Karpas-422 (cell line): ENCODE measurements at regions not wholly inside any gene's neighbourhood (a gene's known extent, or its start where the extent isn't known, plus 50 kb on each side); places are given as distances from the start of the nearest gene placed in this dataset.
"Not testable (repeated sequence)": the region's sequence is repeated elsewhere in the genome, so short reads cannot be mapped to it uniquely, and the experiment has no call there.

Experiments used
- DNase-seq: peaks from one replicate; pipeline ENCODE4 v3.0.0-alpha.2; 2015
- H2AFZ ChIP-seq: fragments of 200-600 bp; sonication (generic); 2 replicates; pipeline ENCODE4 v1.6.1; 2014; ENCODE audit warnings: antibody characterized with exemption, low read length, mixed read lengths
- H3K27ac ChIP-seq: fragments of 200-600 bp; sonication (generic); 2 replicates; pipeline ENCODE4 v1.5.1; 2014; ENCODE audit warnings: mild to moderate bottlenecking, low read length, moderate library complexity
- H3K27me3 ChIP-seq: fragments of 200-600 bp; sonication (generic); 2 replicates; pipeline ENCODE4 v1.6.1; 2014; ENCODE audit warnings: low read length, mixed read lengths
- H3K36me3 ChIP-seq: fragments of 200-600 bp; sonication (generic); 2 replicates; pipeline ENCODE4 v1.6.1; 2014; ENCODE audit warnings: low read length, mixed read lengths; ENCODE audit not compliant: insufficient read depth
- H3K4me1 ChIP-seq: fragments of 200-600 bp; sonication (generic); 2 replicates; pipeline ENCODE4 v1.6.1; 2014; ENCODE audit warnings: mild to moderate bottlenecking, low read length, mixed read lengths
- H3K4me2 ChIP-seq: fragments of 200-600 bp; sonication (generic); 2 replicates; pipeline ENCODE4 v1.6.1; 2014; ENCODE audit warnings: low read length, low read depth, mild to moderate bottlenecking; ENCODE audit not compliant: poor library complexity, severe bottlenecking
- H3K4me3 ChIP-seq: fragments of 200-600 bp; sonication (generic); 2 replicates; pipeline ENCODE4 v1.5.1; 2014; ENCODE audit warnings: mild to moderate bottlenecking, antibody characterized with exemption, low read length, mixed read lengths
- H3K79me2 ChIP-seq: fragments of 200-600 bp; sonication (generic); 2 replicates; pipeline ENCODE4 v1.6.1; 2014; ENCODE audit warnings: mild to moderate bottlenecking, low read length, mixed read lengths
- H3K9ac ChIP-seq: fragments of 200-600 bp; sonication (generic); 2 replicates; pipeline ENCODE4 v1.6.0; 2014; ENCODE audit warnings: low read length
- H3K9me2 ChIP-seq: fragments of 200-600 bp; sonication (generic), shearing (Covaris generic); replicated peaks from 2 replicates; pipeline ENCODE4 v1.6.0; 2014; ENCODE audit warnings: mild to moderate bottlenecking, low read length, moderate library complexity; ENCODE audit not compliant: insufficient read depth
- H3K9me3 ChIP-seq: fragments of 300-700, 200-600 bp; sonication (generic); 2 replicates; pipeline ENCODE4 v1.6.1; 2014; ENCODE audit warnings: low read length, mixed read lengths
- H4K20me1 ChIP-seq: fragments of 200-600 bp; sonication (generic); 2 replicates; pipeline ENCODE4 v1.6.1; 2014; ENCODE audit warnings: mild to moderate bottlenecking, antibody characterized with exemption, low read length, low read depth; ENCODE audit not compliant: insufficient read depth

DNA sequence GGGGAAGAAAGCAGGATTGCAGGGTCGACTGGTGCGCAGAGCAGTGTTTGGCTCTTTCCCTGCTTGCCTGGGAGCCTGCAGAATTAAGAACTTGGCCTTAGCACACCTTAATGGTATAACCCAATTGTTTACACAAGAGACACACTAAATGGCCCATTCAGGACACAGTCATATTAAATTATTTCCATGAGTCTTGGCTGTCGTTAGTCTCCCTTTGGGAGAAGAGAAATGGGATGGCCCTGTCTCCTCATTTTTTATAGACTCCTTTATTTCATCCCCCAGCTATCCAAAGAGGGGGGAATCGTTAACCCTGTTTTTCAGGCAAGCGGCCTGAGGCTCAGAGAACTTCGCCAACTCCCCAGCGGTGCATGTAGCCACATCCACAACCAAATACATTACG lies 282.5 kb downstream of the SUCLA2 start:
- Histone ChIP-seq H3K4me2 (no peak overlapping the region), H3K27ac (no peak overlapping the region), H3K27me3 (no peaks in the 10 kb centered on the region), H3K79me2 (no peaks in the 10 kb centered on the region), H2AFZ (no peak overlapping the region), H3K9ac (no peak overlapping the region), H3K4me3 (no peak overlapping the region), H3K36me3 (no peaks in the 10 kb centered on the region), H3K9me3 (no peaks in the 10 kb centered on the region), H3K9me2 (no peaks in the 10 kb centered on the region), H3K4me1 (no peaks in the 10 kb centered on the region), H4K20me1 (no peaks in the 10 kb centered on the region)
- no peak for DNase-seq

DNA sequence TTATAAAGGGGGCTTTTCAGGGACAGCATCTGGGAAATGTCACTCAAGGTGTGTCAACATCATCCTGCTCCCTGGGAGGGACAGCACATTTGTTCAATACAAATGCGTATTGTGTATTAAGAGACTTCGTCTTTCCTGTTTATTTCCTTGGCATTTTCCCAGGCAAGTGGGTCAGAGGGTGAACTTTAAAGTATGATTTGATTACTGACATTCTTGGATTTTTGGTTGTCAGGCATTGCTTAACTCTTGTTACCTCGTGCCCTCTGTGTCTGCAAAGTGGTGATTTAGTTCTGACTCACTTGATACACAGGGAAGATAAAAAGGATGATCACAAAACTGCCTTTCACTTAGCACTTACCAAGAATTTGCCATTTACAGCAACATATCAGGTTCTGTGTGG lies 292.7 kb downstream of the SUCLA2 start:
- Histone ChIP-seq H3K4me2 (no peak overlapping the region), H3K4me1 (no peaks in the 10 kb centered on the region), H3K9me3 (no peaks in the 10 kb centered on the region)

DNA sequence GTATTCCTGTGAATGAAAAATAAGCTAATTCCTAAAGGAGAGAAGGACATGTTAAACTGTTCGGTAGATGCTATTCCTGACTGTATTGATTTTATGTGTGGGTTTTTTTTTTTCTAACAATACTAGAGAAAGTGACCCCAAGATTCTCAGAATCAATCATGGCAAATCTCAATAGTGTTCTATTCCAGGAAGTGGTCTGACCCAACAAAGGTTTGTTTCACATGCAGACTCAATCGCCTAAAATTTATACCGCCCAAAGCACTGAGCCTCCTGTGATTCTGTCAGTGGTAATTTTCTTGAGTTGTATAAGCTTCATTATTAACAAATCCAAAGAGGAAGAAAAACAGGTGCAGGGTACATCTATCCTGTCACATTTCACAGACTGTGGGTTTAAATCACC lies 293.7 kb downstream of the SUCLA2 start:
- no peak overlapping the region for H3K4me3 ChIP-seq
- no peaks in the 10 kb centered on the region for H3K9me2 ChIP-seq
- no peak overlapping the region for H3K27ac ChIP-seq
- no peaks in the 10 kb centered on the region for H3K27me3 ChIP-seq
- no peaks in the 10 kb centered on the region for H3K36me3 ChIP-seq
- no peak overlapping the region for H2AFZ ChIP-seq
- H3K4me2 ChIP-seq = no peak overlapping the region
- no peak overlapping the region for H3K9ac ChIP-seq
- no peaks in the 10 kb centered on the region for H3K4me1 ChIP-seq
- DNase-seq = no peak
- H4K20me1 ChIP-seq = no peaks in the 10 kb centered on the region
- H3K9me3 ChIP-seq = no peaks in the 10 kb centered on the region
- H3K79me2 ChIP-seq = no peaks in the 10 kb centered on the region

More for the DNA sequence above, 292.7 kb downstream of the SUCLA2 start:
- H3K79me2 ChIP-seq = no peaks in the 10 kb centered on the region
- no peak overlapping the region for H2AFZ ChIP-seq
- DNase-seq = no peak
- no peak overlapping the region for H3K27ac ChIP-seq
- H3K4me3 ChIP-seq = no peak overlapping the region
- H3K27me3 ChIP-seq = no peaks in the 10 kb centered on the region
- no peaks in the 10 kb centered on the region for H3K9me2 ChIP-seq
- H3K36me3 ChIP-seq = no peaks in the 10 kb centered on the region
- H4K20me1 ChIP-seq = no peaks in the 10 kb centered on the region
- no peak overlapping the region for H3K9ac ChIP-seq

DNA sequence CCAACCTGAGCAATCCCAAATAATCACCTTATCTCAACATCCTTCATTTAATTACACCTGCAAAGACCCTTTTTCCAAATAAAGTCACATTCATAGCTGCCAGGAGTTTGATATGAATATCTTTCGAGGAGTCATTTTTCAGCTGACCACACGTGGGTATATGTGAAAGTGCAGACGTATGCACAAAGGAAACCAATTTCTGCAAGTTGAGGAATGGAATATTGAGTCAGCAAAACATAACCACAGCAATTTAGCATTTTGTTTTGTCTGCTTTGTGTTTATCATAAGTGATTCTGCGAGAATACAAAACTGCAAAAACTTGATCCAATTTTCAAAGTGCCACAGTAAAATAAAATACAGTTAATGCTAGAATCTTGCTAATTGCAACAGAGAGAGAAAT lies 295.9 kb downstream of the SUCLA2 start:
- Histone ChIP-seq H3K27ac (no peak overlapping the region), H4K20me1 (no peaks in the 10 kb centered on the region)

DNA sequence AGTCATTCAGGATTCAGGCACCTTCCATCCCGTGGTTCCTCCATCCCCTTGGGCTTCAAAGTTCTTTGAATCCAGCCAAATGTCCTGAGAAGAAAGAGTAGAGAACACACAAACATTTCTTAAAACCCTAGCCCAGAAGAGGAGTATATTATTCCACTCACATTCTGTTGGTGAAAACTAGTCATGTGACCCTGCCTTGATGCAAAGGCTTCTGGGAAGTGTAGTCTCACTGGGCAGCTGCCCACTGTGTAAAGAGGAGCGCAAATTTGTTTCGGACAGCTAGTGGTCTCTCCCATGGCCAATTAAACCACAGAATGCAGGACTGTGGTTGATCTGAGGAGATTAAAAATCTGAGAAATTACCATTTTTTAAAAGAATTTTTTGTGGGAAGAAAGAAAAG lies 304.4 kb downstream of the SUCLA2 start:
- H3K4me3 ChIP-seq = no peak overlapping the region

More for the DNA sequence above, 295.9 kb downstream of the SUCLA2 start:
- no peak overlapping the region for H3K4me3 ChIP-seq
- no peaks in the 10 kb centered on the region for H3K9me2 ChIP-seq
- H3K9me3 ChIP-seq = no peaks in the 10 kb centered on the region
- H2AFZ ChIP-seq = no peak overlapping the region
- H3K27me3 ChIP-seq = no peaks in the 10 kb centered on the region
- no peaks in the 10 kb centered on the region for H3K4me1 ChIP-seq
- no peaks in the 10 kb centered on the region for H3K36me3 ChIP-seq
- H3K4me2 ChIP-seq = no peak overlapping the region
- no peak for DNase-seq
- no peak overlapping the region for H3K9ac ChIP-seq
- H3K79me2 ChIP-seq = no peaks in the 10 kb centered on the region

DNA sequence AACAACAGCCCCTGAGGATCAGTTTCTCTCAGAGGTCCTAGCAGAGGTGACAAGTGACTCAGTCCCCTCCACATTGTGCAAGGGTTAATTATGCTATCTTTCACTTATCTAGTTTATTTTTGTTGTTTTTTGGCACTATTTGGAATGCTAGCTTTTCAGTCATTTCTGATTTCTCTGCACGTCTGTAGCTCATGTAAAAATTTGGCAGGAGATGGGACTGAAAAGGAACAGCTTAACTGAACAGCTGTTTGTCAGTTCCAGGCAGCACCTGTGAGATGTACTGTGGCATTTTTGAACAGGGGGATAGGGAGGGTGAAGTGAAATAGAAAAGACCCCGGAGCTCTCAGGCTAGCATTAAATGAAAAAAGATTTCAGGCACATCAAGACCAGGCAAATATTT lies 313.5 kb downstream of the SUCLA2 start:
- Histone ChIP-seq H2AFZ (no peak overlapping the region), H3K4me1 (no peaks in the 10 kb centered on the region), H3K36me3 (no peaks in the 10 kb centered on the region), H3K4me3 (no peak overlapping the region), H3K27ac (no peak overlapping the region), H3K27me3 (no peaks in the 10 kb centered on the region), H4K20me1 (no peaks in the 10 kb centered on the region), H3K9me2 (no peaks in the 10 kb centered on the region), H3K9ac (no peak overlapping the region), H3K79me2 (no peaks in the 10 kb centered on the region), H3K4me2 (no peak overlapping the region), H3K9me3 (no peaks in the 10 kb centered on the region)
- DNase-seq = no peak

More for the DNA sequence above, 304.4 kb downstream of the SUCLA2 start:
- H4K20me1 ChIP-seq = no peaks in the 10 kb centered on the region
- no peak overlapping the region for H3K4me2 ChIP-seq
- H2AFZ ChIP-seq = no peak overlapping the region
- H3K27me3 ChIP-seq = no peaks in the 10 kb centered on the region
- H3K9ac ChIP-seq = no peak overlapping the region
- H3K9me3 ChIP-seq = no peaks in the 10 kb centered on the region
- H3K79me2 ChIP-seq = no peaks in the 10 kb centered on the region
- no peak overlapping the region for H3K27ac ChIP-seq
- no peaks in the 10 kb centered on the region for H3K9me2 ChIP-seq
- H3K4me1 ChIP-seq = no peaks in the 10 kb centered on the region
- H3K36me3 ChIP-seq = no peaks in the 10 kb centered on the region
- DNase-seq = no peak

DNA sequence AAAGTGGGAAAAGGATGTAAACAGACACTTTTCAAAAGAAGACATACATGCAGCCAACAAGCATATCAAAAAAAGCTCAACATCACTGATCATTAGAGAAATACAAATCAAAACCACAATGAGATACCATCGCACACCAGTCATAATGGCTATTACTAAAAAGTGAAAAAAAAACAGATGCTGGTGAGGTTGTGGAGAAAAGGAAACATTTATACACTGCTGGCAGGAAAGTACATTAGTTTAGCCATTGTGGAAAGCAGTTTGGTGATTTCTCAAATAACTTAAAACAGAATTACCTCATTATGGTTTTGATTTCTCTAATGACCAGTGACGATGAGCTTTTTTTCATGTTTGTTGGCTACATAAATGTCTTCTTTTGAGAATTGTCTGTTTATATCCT lies 315.9 kb downstream of the SUCLA2 start:
- not testable (repeated sequence) for H3K27ac ChIP-seq, H3K79me2 ChIP-seq, H2AFZ ChIP-seq, H3K9ac ChIP-seq, H4K20me1 ChIP-seq, H3K9me3 ChIP-seq, H3K36me3 ChIP-seq, DNase-seq, H3K4me2 ChIP-seq, H3K9me2 ChIP-seq, H3K4me1 ChIP-seq, H3K27me3 ChIP-seq, H3K4me3 ChIP-seq

DNA sequence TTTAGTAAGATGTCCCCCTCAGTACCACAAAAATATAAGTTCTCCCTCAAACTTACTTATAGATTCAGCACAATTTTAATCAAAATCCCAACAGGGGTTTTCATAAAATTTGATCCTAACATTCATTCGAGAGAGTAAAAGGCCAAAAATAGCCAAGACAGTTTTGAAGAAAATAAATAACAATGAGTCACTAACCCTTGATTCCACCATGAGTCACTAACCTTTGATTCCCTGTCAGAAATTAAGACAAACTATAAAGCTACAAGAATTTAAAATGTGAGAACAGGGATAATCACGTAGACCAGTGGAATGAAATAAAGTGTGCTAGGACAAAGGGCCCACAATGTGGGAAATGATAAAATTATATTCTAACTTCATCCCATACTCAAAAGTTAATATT lies 320.3 kb downstream of the SUCLA2 start:
- Histone ChIP-seq H2AFZ (no peak overlapping the region), H3K9me2 (no peaks in the 10 kb centered on the region), H3K4me3 (no peak overlapping the region)

DNA sequence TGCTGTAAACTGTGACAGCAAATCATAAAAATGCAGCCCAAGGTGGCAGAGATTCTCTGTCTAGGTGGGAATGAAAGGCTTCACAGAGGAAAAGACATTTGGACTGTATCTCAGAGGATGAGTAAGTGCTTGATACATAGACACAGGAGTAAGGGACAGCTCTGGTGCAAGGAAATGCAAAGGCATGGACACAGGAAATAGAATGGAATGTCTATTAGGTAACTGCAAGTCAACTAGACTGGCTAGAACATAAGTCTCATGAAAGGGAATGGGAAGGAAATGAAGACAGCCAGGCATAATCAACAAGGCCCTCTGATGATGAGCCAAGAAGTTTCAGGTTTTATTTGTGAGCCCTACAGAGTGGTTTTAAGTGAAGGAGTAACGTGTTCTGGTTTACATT lies 321.7 kb downstream of the SUCLA2 start:
- no peaks in the 10 kb centered on the region for H3K4me1 ChIP-seq
- no peak overlapping the region for H3K4me2 ChIP-seq
- no peaks in the 10 kb centered on the region for H3K36me3 ChIP-seq
- H3K9me2 ChIP-seq = no peaks in the 10 kb centered on the region
- H4K20me1 ChIP-seq = no peaks in the 10 kb centered on the region
- no peak overlapping the region for H3K4me3 ChIP-seq
- no peak overlapping the region for H2AFZ ChIP-seq
- DNase-seq = no peak
- no peaks in the 10 kb centered on the region for H3K79me2 ChIP-seq
- no peaks in the 10 kb centered on the region for H3K27me3 ChIP-seq
- H3K27ac ChIP-seq = no peak overlapping the region
- H3K9me3 ChIP-seq = no peaks in the 10 kb centered on the region
- H3K9ac ChIP-seq = no peak overlapping the region

More for the DNA sequence above, 320.3 kb downstream of the SUCLA2 start:
- H3K4me2 ChIP-seq = no peak overlapping the region
- no peaks in the 10 kb centered on the region for H3K9me3 ChIP-seq
- H3K79me2 ChIP-seq = no peaks in the 10 kb centered on the region
- H3K27ac ChIP-seq = no peak overlapping the region
- no peaks in the 10 kb centered on the region for H3K4me1 ChIP-seq
- DNase-seq = no peak
- H3K27me3 ChIP-seq = no peaks in the 10 kb centered on the region
- no peaks in the 10 kb centered on the region for H3K36me3 ChIP-seq
- H4K20me1 ChIP-seq = no peaks in the 10 kb centered on the region
- no peak overlapping the region for H3K9ac ChIP-seq
